Gastrocnemius medialis (tissue), 4 donors: ENCODE measurements at regions not wholly inside any gene's neighbourhood (a gene's known extent, or its start where the extent isn't known, plus 50 kb on each side); places are given as distances from the start of the nearest gene placed in this dataset.

Experiments
- POLR2A ChIP-seq, 2 donors: fragments of 450-650 bp; IDR thresholded peaks; one replicate each; pipeline ENCODE4 v1.6.1; 2017; ENCODE audit warnings: antibody characterized with exemption in 2 of 2, mild to moderate bottlenecking in 2 of 2, moderate library complexity in 2 of 2
- TF ChIP-seq, protein P1 (sequence below), 5 experiments: fragments of 450-650 bp in 3 of 5; fragments of 200-600 bp in 2 of 5; sonication (generic) in 2 of 5; IDR thresholded peaks in 4 of 5; conservative IDR thresholded peaks in 1 of 5; 1 replicate in 4 of 5; 2 replicates in 1 of 5; pipeline ENCODE4 v1.5.1; 2016 to 2019; ENCODE audit warnings: antibody characterized with exemption in 5 of 5, mild to moderate bottlenecking in 3 of 5, moderate library complexity in 3 of 5

DNA sequence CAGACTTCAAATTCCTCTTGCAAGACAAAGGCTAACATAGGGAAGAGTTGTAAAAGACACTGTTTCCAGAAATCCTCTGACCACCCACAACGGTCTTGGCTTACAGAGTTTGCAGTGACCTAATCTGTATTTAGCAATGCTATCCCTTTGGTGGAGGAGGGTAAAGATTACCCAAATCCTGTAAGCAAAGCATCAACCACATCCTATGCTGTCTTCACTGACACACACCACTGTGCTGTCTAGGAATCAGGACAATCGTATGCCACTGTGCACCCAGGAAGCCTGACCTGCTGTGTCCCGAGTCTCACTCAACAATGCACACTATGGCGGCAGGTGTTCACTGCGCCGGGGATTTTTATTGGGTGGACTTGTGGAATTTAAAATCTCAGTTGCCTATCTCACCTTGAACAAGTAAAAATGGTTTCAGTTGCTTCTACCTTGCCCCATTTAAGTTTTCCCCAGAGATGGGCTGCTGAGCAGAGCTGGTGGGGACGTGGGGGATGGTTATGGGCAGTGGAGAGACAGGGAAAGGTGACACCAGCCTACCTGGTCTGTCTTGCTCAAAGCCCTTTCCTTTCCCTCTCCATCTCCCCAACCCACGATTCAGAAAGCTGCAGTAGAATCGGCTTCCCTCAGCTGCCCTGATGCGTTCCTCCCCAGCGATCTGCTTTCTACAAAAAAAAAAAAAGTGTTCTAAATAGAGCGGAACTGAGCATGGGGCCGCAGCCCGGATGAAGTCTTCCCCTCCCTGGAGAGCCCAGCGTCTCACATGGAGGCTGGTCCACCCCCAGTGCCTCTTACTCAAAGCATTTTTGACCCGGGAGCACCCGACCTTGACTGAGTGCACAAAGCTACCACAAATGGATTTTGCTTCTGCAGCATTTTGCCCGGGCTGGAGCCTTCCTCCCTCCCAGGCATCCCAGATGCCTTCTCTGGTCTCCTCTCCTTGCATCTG is 271.5 kb downstream of the SOX9 start:
- TF ChIP-seq, protein P1, sequence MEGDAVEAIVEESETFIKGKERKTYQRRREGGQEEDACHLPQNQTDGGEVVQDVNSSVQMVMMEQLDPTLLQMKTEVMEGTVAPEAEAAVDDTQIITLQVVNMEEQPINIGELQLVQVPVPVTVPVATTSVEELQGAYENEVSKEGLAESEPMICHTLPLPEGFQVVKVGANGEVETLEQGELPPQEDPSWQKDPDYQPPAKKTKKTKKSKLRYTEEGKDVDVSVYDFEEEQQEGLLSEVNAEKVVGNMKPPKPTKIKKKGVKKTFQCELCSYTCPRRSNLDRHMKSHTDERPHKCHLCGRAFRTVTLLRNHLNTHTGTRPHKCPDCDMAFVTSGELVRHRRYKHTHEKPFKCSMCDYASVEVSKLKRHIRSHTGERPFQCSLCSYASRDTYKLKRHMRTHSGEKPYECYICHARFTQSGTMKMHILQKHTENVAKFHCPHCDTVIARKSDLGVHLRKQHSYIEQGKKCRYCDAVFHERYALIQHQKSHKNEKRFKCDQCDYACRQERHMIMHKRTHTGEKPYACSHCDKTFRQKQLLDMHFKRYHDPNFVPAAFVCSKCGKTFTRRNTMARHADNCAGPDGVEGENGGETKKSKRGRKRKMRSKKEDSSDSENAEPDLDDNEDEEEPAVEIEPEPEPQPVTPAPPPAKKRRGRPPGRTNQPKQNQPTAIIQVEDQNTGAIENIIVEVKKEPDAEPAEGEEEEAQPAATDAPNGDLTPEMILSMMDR (IDR thresholded peaks at IDR 0.05 in 4 of 5, conservative IDR thresholded peaks at IDR 0.05 in 1 of 5), result no peak
- no peak for TF ChIP-seq POLR2A (IDR thresholded peaks at IDR 0.05)
